GM18502 (cell line): ENCODE measurements at regions not wholly inside any gene's neighbourhood (a gene's known extent, or its start where the extent isn't known, plus 50 kb on each side); places are given as distances from the start of the nearest gene placed in this dataset.

Experiments
- ATAC-seq: cut with Tn5 transposase; IDR thresholded peaks from one replicate; pipeline ENCODE4 v1.9.1; 2021; ENCODE audit warnings: mild to moderate bottlenecking; ENCODE audit not compliant: unreplicated experiment, poor library complexity

DNA sequence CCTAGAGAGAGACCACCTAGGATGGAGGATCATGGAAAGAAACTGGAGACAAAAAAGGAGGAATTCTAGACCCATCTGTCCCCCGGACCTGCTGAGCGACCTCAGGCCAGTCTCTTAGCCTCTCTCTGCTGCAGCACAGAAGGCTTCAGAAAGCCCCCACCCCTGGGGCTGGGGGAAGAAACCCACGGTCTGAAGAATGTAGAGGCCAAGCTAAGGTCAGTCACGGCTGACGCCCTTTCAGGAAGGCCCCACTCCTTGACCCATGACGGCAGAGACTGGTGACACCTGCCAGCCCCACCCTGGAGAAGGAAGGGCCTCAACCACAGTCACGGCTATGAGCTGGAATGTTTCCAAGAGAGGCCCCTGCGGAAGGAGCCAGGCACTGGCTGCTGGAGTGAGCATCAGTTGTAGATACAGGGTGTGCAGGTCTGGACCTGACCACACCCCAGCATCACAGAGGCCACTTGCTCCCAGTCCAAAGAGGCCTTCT lies 120.5 kb upstream of the BOD1 start:
- peak; percentile 74 for ATAC-seq

DNA sequence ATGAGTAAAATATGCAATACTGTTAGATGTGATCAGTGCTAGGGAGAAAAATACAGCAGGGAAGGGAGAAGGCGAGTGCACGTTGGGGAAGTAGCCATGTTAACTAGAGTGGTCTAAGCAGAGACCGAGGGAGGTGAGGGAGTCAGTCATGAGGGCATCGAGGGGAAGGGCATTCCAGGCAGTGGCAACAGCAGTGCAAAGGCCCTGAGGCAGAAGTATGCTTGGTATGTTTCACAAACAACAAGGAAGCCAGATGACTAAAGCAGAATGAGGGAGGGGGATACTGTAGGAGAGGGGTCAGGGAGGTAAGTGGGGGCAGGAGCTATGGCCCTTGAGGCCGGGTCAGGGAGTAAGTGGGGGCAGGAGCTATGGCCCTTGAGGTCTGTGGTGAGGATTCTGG lies 123.3 kb upstream of the BOD1 start:
- ATAC-seq = no peak

DNA sequence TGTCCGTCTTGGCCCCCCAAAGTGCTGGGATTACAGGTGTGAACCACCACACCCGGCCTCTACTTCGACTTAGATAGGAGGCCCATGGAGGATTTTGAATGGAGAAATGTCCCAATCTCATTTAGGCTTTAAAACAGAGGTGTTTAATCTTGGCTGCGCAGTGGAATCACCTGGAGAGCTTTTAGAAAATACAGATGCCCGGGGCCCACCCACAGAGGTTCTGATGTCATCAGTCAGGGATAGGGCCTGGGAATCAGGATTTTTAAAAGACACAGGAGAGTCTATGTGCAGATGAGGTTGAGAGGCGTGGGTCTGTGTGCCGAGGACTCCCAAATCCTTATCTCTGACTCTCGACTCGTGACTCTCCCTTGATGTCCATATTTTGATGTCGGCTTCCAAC lies 124.0 kb upstream of the BOD1 start:
- no peak for ATAC-seq

DNA sequence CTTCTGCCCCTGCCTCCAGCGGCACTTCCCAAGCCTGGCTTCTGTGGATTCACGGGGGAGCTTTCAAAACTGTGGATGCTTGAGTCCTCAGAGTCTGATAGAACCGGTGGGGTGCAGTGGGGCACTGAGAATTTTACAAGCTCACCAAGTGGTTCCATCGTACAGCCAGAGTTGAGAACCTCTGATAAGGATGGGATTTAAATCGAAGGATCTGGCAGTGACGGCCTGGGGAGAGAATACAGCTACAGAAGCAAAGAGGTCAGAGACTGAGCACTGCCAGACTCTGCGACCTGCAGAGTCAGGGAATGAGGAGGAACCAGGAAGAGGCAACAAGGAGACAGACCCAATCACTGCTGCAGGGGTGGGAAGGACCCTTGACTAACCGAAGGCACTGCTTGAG lies 124.6 kb upstream of the BOD1 start:
- ATAC-seq = no peak

DNA sequence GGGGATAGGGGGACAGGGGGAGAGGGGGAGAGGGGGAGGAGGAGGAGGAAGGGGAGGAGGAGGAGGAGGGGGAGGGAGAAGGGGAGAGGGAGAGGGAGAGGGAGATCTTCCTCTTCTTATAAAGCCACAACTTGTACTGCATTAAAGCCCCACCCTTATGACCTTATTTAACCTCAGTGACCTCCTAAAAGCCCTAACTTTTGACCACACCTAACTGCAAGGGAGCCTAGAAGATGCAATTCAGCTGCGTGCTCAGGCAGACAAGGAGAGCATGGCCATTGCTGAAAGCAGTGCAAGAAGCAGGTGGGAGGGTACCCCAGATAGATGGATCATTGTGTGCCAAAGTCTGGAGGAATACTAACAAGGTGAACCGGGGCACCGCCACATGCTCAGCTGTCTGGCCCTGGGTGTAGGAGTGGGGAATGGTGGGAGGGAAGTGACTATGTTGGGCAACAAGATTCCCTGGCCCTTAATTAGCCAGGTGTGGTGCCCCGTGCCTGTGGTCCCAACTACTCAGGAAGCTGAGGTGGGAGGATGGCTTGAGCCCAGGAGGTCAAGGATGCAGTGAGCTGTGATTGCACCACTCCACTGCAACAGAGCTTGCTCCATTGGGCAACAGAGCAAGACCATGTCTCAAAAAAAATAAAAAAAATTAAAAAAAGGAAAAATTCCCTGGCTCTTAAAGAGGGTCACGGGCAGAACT lies 125.4 kb upstream of the BOD1 start:
- no peak for ATAC-seq

DNA sequence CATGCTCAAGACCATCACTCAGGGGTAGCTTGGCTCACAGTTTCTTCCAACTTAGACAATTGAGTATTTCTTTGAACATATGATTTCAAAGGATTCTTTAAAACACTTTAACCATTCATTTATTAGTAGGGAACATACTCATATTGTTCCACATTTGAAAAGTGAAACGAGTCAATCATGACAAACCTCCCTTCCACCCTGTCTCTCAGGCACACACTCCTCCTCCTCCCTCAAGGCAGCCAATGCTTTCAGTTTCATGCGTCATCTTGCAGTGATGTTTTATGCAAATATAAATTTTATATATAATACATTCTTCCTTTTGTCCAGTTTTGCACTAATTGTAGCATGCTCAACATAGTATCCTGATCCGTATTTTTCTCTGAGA lies 126.0 kb upstream of the BOD1 start:
- peak; percentile 76 for ATAC-seq

DNA sequence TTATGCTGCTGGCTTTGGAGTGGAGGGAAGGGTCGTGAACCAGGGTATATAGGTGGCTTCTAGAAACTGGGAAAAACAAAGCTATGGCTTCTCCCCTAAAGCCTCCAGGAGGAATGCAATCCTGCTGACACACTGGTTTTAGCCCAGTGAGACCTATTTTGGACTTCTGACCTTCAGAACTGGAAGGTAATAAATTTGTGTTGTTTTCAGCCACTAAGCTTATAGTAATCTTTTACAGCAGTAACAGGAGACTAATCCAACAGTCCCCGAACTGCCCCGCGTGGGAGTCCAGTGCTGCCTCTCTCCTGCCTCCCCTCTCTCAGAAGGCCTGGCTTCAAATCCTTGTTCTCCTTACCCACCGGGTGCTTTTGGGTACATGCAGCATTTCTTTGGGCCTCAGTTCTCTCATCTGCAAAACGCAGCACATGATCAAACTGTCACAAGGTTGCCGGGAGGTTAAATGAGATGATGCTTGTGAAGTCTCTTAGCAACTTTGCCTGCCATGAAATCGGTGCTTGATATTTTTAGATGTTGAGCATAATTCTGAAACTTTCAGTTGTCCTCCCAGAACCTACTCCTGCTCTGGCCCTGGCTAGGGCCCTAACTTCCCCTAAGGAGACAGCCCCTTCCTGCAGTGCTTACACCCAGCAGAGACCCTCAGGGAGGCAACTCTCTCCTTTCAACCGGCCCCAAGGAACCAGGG lies 127.3 kb upstream of the BOD1 start:
- ATAC-seq = peak; percentile 45

DNA sequence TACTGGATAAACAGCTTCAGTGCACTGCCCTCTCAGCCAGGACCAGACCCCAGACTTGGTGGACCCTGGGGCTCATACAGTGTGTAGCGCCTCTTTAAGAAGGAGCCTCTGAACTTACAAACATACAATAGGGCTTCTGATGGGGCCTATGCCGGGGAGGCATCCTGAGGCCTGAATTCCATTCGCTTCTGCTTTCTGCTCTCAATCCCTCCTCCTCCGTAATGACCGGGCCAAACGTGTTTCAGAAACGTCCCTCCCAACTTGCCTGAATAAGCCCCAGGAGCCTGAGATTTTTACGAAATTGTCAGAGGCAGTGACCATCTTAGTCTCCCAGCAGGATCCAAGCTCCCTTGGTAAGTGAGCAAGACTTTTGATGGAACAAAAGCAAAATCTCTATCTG lies 128.1 kb upstream of the BOD1 start:
- no peak for ATAC-seq

DNA sequence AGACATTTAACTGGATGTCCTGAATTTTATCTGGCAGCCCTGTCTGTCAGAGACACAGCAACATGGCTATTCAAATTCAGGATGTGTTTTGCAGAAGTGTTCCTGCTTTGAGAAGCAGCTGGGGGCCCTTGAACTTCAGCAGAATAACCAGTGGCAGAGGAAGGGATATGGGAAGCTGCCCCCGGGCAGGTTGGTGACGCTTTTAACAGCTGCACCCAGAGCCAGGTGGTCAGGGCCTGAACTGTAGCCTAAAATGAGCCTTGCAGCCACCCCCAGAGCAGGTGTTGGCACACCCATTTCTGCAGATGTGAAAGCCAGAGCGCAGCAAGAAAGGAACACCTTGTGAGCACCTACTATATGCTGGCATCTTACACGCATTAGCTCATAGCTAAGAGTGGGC lies 128.7 kb upstream of the BOD1 start:
- ATAC-seq = peak; percentile 42

DNA sequence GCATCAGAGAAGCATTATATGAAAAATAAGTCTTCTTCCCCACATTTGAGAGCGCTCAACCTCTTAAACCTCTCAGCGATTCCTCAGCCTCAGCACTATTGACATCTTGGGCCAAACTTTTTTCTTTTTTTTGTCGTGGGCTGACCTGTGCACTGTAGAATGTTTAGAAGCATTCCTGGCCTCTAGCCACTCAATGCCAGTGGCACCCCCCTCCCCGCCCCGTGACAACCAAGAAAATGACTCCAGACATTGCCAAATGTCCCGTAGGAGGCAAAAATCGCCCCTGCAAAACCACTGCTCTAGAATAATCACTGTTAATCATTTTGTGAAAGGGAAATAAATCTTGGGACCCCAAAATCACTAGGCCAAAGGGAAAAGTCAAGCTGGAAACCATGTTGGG lies 129.1 kb upstream of the BOD1 start:
- no peak for ATAC-seq

DNA sequence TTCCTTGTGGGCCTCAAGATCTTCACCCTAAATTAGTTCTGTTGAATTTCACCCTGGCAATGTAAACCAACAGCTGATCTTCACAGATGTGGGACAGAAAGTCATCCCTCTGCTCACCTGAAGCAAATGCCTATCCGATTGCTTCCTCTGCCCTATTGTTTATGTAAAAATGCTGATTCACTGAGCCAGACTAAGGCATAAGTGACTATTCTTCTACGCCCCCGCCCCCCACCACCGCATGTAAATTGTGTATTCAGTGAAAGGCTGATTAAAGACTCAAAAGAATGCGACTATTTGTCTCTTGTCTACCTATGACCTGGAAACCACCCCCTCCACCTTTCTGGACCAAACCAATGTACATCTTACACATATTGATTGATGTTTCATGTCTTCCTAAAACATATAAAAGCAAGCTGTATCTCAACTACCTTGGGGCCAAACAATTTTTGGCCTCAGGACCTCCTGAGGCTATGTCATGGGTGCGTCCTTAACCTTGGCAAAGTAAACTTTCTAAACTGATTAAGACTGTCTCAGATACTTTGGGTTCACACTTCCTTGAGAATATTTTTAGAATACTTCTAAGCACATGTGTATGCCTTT lies 129.7 kb upstream of the BOD1 start:
- ATAC-seq = no peak

DNA sequence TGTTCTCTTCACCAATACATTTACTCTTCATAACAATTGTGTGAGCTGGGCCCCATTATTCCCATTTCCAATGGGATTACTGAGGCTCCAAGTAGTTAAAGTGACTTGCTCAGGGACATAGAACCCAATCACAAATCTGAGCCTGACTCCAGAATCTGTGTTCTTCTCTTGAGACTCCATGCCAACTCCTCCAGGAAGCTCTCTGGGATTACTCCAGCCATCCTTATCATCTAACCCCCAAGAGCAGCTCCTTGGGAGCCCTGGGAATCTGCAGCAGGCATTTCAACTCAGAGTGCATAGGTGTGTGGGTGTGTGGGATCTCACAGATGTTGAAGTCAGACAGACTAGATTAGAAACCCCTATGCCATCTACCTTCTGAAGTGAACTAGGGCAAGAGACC lies 131.4 kb upstream of the BOD1 start:
- no peak for ATAC-seq

DNA sequence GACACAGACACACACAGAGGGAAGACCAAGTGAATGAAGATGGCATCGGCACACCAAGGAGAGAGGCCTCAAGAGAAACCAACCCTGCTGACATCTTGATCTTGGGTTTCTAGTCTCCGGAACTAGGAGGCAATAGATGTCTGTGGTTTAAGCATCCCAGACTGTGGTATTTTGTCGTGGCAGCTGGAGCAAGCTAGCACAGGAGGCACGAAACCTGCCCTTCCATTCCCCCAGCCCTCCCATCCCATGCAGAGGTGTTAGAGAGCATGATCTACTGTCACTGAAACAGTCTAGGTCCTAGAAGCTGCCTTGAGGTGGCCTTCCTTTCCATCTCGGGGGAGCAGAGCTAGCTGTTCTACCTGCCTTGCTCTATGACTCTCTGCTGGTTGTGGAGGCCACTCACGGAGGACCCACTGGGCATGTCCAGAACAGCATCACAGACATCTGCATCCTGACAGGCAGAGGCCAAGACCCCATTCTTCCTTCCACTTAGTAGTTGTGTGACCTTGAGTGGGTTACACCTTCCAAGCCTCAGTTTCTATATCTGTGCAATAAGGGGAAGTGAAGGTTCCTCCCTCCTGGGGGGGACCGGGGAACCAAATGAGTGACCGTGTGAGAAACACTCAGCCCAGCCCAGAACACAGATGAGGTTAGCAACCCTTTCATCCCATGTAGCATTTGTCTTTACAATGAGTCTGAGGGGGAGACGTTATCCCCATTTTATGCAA lies 134.3 kb upstream of the BOD1 start:
- ATAC-seq = no peak

DNA sequence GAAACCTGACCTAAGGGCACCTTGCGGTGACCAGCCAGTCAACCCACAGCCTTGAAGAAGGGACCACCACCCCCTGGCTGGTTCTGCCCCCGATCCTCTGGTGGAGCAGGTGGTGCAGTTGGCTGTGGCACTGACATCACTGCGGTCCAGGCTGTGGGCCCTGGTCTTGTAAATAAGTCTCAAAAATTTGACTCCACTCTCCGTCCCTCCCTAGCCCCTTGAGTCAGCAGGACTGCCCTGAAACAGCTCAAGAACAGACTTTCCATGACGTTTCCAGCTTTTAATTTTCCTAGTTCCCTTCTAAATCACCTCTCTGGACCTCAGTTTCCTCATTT lies 134.8 kb upstream of the BOD1 start:
- ATAC-seq = no peak

DNA sequence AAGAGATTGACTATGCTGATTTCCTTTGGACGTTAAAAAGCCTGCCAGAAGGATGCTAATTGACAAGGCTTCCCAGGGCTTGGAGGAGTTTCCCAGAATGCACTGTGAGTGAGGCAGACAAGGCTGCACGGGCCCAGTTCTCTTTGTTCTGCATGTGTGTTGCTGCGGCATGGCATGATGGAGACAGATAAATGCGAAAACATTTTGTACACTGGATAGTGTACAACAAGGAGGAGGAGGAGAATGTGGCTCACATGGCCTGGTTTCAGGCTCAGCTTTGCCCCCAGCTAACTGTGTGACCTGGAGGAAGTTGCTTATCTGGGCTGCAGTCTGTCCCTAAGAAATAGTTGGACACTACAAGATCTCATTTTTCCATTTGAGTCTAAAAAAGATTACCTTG lies 135.5 kb upstream of the CPEB4 start:
- no peak for ATAC-seq

DNA sequence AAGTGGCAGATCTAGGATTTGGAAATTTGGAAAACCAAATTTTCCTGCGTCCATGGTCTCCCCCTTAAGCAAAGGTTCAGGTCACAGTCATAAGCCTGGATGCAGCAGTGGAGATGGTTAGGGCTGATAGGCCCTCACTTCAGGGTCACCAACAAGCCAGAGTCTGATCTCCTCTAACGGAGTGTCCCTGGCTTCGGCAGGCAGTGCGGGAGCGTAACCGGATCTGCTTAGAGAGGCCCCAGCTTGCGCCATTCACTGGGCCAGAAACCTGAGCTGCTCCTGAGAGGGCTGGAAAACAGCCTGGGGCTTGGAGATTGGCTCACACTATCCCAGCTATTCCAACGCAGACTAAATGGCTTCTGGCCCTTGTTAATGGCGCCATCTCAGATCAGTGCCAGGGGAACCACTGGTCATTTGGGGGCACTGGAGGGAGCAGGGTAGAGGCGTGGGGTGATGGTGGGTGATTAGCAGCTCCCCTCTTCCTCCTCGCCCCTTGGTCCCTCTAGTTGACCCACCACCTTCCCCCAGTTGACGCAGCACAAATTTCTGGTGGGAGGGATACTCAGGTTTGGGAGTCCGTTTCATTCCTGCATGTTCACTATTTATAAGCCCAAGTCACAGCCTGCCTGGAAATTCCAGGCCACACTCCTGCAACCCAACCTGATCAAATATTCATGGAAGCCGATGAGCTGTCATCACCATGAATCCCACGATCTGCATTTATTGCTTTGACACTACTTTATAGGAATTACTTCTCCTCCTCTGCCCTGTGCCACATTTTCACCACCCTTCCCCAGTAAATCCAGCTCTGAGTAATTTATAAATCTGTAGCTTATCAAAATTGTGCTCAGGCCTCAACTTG lies 134.6 kb upstream of the CPEB4 start:
- no peak for ATAC-seq

DNA sequence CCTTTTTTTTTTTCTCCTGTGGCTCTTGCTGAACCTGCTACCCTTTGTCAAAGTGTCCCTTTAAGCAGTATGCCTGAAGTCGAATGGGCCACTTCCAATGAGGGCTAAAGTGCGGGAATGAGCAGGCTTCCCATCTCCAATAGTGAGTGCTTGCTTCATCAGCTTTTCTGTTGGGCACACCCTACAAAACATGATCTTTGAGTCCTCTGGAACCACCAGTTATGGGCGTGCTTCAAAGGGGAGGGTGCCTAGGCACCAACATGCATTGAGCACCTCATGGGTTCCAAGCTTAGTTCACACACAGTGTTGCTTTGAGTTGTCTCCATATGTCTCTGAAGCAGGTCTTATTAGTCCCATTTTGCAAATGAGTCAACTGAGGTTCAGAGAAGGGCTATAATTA lies 132.8 kb upstream of the CPEB4 start:
- ATAC-seq = no peak

DNA sequence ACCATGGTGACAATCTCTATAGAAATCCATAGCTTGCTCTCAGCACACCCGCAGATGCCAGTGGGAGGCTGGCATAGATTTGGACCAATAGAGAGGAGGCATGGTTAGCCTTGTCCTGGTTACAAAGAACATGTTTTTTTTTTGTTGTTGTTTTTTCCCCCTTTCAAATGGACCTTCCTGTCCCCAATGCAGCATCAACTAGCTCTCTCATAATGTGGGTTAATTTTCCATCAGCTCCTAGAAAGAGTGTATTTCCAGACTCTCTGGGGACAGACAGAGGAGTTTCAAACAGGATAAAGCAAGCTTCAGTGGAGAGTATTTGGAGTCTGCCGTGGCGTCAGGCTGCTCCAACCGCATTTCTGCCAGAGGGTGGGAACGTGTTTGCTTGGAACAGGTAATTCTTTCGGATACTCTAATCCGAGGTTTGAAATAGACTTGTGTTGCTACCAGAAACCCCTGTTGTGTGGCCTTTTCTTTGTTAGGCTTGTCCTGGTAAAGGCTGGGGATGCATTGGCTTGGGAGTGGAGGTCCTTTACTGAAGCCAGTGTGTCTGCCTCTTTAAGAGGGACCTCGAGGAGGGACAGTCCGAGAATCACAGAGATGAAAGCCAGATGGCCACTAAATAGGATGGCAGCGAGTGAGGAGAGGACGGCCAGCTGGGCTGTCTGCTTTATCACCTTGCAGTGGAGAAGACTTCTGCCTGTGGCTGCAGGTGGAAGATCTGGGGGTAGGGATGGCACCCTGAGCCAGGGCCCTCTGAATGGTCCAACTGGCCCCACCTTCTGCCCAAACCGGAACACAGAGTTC lies 130.5 kb upstream of the CPEB4 start:
- no peak for ATAC-seq

DNA sequence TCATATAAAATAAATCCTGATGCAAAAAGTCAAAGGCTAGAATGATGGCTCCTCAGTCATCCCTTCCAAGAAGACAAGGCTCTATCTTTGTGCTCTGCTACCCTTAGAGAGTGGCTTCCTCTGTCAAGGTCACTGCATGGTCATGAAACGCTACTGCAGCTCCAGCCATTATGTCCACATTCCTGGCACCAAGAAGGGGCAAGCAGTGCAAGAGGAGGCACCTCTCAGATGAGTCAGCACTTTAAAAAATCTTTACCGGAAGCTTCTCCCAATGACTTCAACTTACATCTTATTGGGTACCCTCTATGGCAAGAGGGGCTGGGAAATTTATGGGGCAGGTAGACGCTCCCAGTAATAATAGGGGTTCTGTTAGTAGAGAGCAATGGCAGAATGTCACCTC lies 129.5 kb upstream of the CPEB4 start:
- no peak for ATAC-seq
